Tibial nerve (tissue), 4 donors: ENCODE measurements at regions not wholly inside any gene's neighbourhood (a gene's known extent, or its start where the extent isn't known, plus 50 kb on each side); places are given as distances from the start of the nearest gene placed in this dataset.

Experiments
- CTCF ChIP-seq, 5 experiments: fragments of 200-600 bp in 3 of 5; fragments of 450-650 bp in 2 of 5; sonication (generic) in 3 of 5; IDR thresholded peaks; one replicate each; pipeline ENCODE4 v1.5.1; 2016 to 2019; ENCODE audit warnings: antibody characterized with exemption in 5 of 5, mild to moderate bottlenecking in 3 of 5, moderate library complexity in 2 of 5
- EP300 ChIP-seq, 2 donors: sonication (generic); formaldehyde crosslinking; IDR thresholded peaks; one replicate each; pipeline ENCODE4 v1.6.1; 2017; ENCODE audit warnings: antibody characterized with exemption in 2 of 2, mild to moderate bottlenecking in 1 of 2
- POLR2A ChIP-seq, 2 donors: fragments of 450-650 bp; IDR thresholded peaks; one replicate each; pipeline ENCODE4 v1.6.1; 2017; ENCODE audit warnings: antibody characterized with exemption in 2 of 2, mild to moderate bottlenecking in 2 of 2, moderate library complexity in 2 of 2

- TF ChIP-seq CTCF (IDR thresholded peaks at IDR 0.05) (no peak), POLR2A (IDR thresholded peaks at IDR 0.05) (no peak), EP300 (IDR thresholded peaks at IDR 0.05) (no peak)
Observed at GRCh38 chr7:20993693-20994092, 207.0 kb upstream of the SP8 start.
